ENCODE measurements at regions not wholly inside any gene's neighbourhood (a gene's known extent, or its start where the extent isn't known, plus 50 kb on each side); places are given as distances from the start of the nearest gene placed in this dataset.

DNA sequence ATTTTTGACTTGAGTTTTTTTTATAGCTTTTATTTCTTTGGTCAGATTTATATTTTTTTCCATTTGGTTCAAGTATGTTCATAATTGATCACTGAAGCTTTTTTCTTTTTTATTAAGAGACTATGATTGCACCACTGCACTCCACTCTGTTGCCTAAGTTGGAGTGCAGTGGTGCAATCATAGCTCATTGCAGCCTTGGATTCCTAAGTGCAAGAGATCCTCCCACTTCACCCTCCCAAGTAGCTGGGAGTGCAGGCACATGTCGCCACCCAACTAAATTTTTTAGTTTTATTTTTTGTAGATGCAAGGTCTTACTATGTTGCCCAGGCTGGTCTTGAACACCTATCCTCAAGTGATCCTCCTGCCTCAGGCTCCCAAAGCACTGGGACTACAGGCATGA is 97.7 kb upstream of the KIF5B start:
- Mint-ChIP-seq H3K9me3 (peaks cover 19% of the 10 kb centered on the region), H3K27me3 (ENCODE audit: low read depth) (peaks cover 4% of the 10 kb centered on the region), H3K4me3 (no peak overlapping the region), H3K36me3 (ENCODE audit: low read depth) (no peaks in the 10 kb centered on the region), H3K27ac (no peak overlapping the region), H3K4me1 (peaks cover 9% of the 10 kb centered on the region)
- TF ChIP-seq, protein P1, sequence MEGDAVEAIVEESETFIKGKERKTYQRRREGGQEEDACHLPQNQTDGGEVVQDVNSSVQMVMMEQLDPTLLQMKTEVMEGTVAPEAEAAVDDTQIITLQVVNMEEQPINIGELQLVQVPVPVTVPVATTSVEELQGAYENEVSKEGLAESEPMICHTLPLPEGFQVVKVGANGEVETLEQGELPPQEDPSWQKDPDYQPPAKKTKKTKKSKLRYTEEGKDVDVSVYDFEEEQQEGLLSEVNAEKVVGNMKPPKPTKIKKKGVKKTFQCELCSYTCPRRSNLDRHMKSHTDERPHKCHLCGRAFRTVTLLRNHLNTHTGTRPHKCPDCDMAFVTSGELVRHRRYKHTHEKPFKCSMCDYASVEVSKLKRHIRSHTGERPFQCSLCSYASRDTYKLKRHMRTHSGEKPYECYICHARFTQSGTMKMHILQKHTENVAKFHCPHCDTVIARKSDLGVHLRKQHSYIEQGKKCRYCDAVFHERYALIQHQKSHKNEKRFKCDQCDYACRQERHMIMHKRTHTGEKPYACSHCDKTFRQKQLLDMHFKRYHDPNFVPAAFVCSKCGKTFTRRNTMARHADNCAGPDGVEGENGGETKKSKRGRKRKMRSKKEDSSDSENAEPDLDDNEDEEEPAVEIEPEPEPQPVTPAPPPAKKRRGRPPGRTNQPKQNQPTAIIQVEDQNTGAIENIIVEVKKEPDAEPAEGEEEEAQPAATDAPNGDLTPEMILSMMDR (IDR thresholded peaks at IDR 0.05; ENCODE audit: unreplicated experiment in 3 of 3) = no peak

DNA sequence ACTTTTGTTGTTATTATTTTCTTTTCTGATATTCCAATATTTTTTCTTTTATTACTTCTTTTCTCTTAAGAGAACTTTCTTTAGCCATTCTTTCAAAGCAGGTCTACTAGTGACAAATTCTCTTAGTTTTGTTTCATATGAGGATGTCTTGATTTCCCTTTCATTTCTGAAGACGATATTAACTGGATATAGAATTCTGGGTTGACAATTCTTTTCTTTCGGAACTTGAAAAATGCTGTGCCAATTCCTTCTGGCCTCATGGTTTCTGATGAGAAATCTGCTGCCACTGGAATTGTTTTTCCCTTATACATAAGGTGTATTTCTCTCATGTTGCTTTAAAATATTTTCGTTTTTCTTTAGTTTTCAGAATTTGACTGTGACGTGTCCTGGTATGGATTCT is 97.0 kb upstream of the KIF5B start:
- TF ChIP-seq, protein P1 (IDR thresholded peaks at IDR 0.05; ENCODE audit: unreplicated experiment in 3 of 3) = no peak
- peaks cover 4% of the 10 kb centered on the region for H3K27me3 Mint-ChIP-seq (ENCODE audit: low read depth)
- no peaks in the 10 kb centered on the region for H3K36me3 Mint-ChIP-seq (ENCODE audit: low read depth)
- no peak overlapping the region for H3K27ac Mint-ChIP-seq
- H3K4me1 Mint-ChIP-seq = peaks cover 10% of the 10 kb centered on the region
- H3K4me3 Mint-ChIP-seq = no peak overlapping the region
- peaks cover 19% of the 10 kb centered on the region for H3K9me3 Mint-ChIP-seq

DNA sequence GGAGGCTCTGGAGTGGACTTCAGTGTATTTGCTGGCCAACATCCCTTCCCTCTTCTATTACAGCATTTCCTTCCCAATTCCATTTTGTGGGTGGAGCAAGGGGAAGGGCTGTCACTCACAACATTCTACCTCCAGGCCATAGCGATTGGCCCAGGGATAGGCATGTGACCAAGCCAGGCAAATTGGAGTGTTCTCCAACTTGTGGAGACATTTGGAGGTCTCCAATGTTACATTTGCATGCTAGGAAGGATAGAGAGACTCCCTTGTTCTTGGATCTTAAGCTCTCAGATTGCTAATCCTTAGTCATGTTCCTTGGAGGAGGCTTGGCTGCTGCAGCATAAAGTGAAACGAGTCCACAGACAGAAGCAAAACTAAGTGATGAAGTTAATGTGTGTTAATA is 95.6 kb upstream of the KIF5B start:
- H3K27ac Mint-ChIP-seq = no peak overlapping the region
- H3K27me3 Mint-ChIP-seq (ENCODE audit: low read depth) = peaks cover 4% of the 10 kb centered on the region
- peaks cover 19% of the 10 kb centered on the region for H3K9me3 Mint-ChIP-seq
- H3K4me1 Mint-ChIP-seq = peaks cover 10% of the 10 kb centered on the region
- TF ChIP-seq, protein P1 (IDR thresholded peaks at IDR 0.05; ENCODE audit: unreplicated experiment in 3 of 3) = no peak
- no peak overlapping the region for H3K4me3 Mint-ChIP-seq
- no peaks in the 10 kb centered on the region for H3K36me3 Mint-ChIP-seq (ENCODE audit: low read depth)

DNA sequence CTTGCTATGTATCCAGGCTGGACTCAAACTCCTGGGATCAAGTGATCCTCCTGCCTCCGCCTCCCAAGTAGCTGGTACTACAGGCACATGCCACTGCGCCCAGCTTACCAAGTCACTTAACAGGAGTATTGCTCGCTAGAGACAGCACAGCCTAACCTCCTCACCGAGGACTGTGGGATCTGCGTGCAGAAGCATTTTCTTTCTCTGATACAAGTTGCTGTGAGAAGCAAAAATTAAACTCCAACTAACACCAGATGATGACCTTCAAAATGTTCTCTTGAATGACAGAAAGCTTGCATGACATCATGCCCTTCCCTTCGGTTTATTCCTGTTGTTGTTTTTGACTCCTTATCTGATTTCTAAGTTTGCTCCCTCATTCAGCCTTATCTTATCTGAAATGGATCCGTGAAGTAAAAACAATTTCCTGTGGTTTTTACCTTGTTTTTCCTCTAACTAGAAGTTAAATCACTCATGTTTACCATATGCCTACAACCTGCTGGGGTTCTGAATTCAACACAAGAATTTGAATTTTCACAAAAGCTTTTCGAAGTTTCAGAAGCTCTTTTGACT is 94.4 kb upstream of the KIF5B start:
- TF ChIP-seq, protein P1 (IDR thresholded peaks at IDR 0.05; ENCODE audit: unreplicated experiment in 3 of 3) = no peak
- Mint-ChIP-seq H3K27me3 (ENCODE audit: low read depth) (peaks cover 4% of the 10 kb centered on the region), H3K4me1 (peaks cover 10% of the 10 kb centered on the region), H3K4me3 (no peak overlapping the region), H3K27ac (no peak overlapping the region), H3K9me3 (peaks cover 18% of the 10 kb centered on the region), H3K36me3 (ENCODE audit: low read depth) (no peaks in the 10 kb centered on the region)

- peak overlapping the region in 2 of 3 experiments; percentile 7 to 32 for H3K27ac Mint-ChIP-seq
- H3K36me3 Mint-ChIP-seq (ENCODE audit: low read depth) = no peaks in the 10 kb centered on the region
- H3K27me3 Mint-ChIP-seq (ENCODE audit: low read depth) = peaks cover 4% of the 10 kb centered on the region
- no peak overlapping the region for H3K4me3 Mint-ChIP-seq
- H3K9me3 Mint-ChIP-seq = peaks cover 8% of the 10 kb centered on the region
- peaks cover 10% of the 10 kb centered on the region for H3K4me1 Mint-ChIP-seq
- TF ChIP-seq, protein P1 (IDR thresholded peaks at IDR 0.05; ENCODE audit: unreplicated experiment in 3 of 3) = no peak
These were observed 93.2 kb upstream of the KIF5B start for GRCh38 chr10:32149252-32149955.

DNA sequence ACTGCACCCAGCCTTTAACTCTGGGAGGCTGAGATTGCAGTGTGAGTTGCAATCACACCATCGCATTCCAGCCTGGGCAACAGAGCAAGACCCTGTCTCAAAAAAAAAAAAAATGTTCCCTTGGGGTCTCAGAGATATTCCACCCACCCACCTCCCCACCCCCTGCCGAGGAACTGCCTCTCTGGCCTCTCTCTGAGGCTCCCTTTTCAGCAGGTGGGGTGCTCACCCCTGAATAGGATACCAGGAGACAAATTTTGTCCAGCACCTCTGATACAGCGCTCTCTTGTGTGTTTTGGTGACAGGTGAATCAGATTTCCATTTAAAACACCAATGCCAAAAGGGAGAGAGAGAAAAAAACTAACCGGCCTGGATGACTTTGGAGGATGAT is 92.6 kb upstream of the KIF5B start:
- no peaks in the 10 kb centered on the region for H3K36me3 Mint-ChIP-seq (ENCODE audit: low read depth)
- H3K4me1 Mint-ChIP-seq = peaks cover 10% of the 10 kb centered on the region
- peaks cover 4% of the 10 kb centered on the region for H3K27me3 Mint-ChIP-seq (ENCODE audit: low read depth)
- peak overlapping the region in 2 of 3 experiments; percentile 7 to 32 for H3K27ac Mint-ChIP-seq
- TF ChIP-seq, protein P1 (IDR thresholded peaks at IDR 0.05; ENCODE audit: unreplicated experiment in 3 of 3) = no peak
- peaks cover 8% of the 10 kb centered on the region for H3K9me3 Mint-ChIP-seq
- H3K4me3 Mint-ChIP-seq = no peak overlapping the region

Measured in nephron (organoid).